DMS153 treated with DMSO at 0.1 percent for 48 hours (cell line): ENCODE measurements at regions not wholly inside any gene's neighbourhood (a gene's known extent, or its start where the extent isn't known, plus 50 kb on each side); places are given as distances from the start of the nearest gene placed in this dataset.

Experiments
- DNase-seq: peaks from one replicate; lab custom pipeline; 2025; ENCODE audit not compliant: unreplicated experiment; lab: John Stamatoyannopoulos, UW

DNA sequence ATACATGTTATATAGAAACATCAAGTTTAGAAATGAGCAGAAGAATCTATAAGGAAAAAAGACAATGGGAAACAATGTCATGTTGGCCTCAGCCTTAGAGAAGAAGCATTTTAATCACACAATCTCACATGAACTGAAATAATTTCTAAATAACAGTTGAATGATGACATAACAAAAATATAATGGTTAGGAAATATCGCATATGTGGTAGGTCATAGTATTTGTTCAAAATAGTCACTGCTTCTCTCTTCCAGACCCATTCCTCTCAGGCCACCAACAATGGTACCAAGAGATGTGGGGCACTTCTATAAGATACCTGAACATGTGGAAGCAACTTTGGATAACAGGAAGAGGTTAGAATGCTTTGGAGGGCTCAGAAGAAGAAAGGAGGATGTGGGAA lies 195.7 kb upstream of the PDZRN3 start:
- DNase-seq, result no peak

DNA sequence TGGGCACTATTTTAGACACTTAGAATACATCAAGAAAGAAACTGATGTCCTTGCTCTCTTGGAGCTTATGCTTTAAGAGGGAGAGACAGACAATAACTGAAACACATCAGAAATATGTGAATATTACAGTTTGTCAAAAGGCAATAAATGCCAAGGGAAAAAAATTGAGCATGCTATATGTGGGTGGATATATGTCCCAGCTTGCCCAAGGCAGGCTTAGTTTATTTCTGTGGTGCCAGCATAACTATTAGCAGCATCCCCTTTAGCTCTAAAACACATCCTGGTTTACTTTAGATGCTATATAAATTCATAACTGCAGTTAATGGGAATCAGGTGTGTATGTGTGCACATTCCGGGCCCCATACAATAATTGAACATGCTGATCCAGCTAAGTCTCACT lies 191.2 kb upstream of the PDZRN3 start:
- no peak for DNase-seq

- no peak for DNase-seq
These were observed 189.1 kb upstream of the PDZRN3 start for GRCh38 chr3:73813692-73814292.

DNA sequence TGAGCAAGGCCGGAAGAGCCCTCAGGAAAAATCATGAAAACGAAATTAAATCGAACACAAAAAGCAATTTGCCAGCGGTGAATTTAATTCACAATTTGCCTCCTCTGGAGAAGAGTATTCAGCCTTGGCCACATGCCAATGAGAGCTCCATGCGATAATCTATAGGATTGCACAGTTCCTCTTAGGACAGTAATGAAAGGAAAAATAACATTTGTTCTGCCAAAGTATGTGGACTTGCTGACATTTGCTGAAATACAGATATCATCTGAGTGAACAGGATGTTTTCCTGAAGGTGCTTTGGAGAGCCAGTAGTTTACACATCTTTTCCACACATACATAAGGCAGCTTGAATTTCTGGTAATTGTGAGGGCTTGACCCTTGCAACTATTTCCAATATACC lies 188.6 kb upstream of the PDZRN3 start:
- no peak for DNase-seq

GRCh38 chr3:73812054-73812453 lies 187.3 kb upstream of the PDZRN3 start:
- DNase-seq, result no peak

DNA sequence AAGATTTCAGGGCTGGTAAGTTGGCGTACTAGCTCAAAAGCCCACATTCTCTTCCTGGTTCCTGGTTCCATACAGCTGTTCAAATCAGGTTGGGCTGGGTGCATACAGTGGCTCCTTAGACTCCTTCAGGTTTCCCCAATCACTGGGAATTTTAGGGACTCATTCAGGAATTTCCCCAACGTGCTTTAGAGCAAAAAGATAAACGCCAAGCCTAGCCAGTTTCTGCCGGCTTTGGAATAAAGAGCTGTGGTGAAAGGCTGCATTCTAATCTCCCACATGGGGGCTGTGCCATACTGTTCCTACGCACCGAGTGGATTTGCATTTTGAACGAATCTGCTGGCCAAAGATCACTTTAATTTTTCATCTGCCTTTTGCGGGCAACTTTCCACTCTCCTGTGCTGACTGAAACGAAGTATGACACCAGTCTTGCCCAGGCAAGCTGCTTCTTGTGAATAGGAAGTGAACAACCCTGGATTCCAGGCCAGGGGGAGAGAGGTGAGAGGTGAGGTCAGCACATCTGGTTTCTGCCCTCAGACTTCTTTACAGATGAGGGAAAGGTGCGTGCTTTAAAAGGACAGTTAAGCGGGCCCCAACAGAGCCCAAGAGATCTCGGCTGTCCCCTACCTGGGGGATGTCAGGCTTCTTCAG lies 184.2 kb upstream of the PDZRN3 start:
- no peak for DNase-seq

DNA sequence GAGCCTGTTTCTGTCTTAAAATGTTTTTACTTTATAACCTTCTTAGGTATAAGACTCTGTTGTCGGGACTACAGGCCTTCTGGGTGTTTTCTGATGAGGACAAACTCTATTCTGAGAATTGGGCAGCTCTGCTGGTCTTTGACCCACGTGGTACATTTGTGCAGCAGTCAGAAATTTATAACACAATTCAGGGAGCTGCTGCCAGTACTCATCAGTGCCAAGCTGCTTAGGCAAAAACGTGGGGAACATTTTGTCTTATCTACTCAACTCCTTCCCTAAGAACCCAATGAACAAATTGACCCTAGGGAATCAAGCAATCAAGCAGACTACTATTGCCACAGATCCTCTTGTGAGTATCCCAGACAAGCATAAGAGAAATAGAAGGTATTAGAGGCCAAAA lies 180.7 kb upstream of the PDZRN3 start:
- no peak for DNase-seq

DNA sequence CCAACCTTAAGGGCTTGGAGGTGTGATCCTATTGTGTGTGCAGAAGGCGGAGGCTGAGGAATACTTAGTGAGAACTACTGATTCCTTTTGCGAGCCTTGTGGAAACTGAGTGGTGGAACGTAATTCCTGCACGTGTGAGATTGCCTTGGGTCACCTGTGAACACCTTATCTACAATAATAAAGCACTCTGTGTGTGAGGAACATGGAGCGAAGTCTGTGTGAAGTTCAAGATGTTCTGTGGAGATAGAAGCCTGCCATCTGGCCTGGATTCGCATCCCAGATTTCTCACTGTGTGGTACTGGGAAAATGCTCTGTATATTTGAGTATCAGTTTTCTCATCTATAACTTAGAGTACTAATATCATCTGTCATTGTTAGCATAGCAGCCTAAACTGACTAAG lies 179.5 kb upstream of the PDZRN3 start:
- no peak for DNase-seq

- DNase-seq, result no peak
These were observed 176.7 kb upstream of the PDZRN3 start for GRCh38 chr3:73801444-73801843.

- no peak for DNase-seq
These were observed 172.6 kb upstream of the PDZRN3 start for GRCh38 chr3:73797311-73797710.

- DNase-seq, result no peak
These were observed 171.6 kb upstream of the PDZRN3 start for GRCh38 chr3:73796382-73796781.

GRCh38 chr3:73791356-73791755 lies 166.6 kb upstream of the PDZRN3 start:
- no peak for DNase-seq

- DNase-seq, result no peak
These were observed 165.2 kb upstream of the PDZRN3 start for GRCh38 chr3:73789825-73790444.

GRCh38 chr3:73787620-73788019 lies 162.9 kb upstream of the PDZRN3 start:
- no peak for DNase-seq

DNA sequence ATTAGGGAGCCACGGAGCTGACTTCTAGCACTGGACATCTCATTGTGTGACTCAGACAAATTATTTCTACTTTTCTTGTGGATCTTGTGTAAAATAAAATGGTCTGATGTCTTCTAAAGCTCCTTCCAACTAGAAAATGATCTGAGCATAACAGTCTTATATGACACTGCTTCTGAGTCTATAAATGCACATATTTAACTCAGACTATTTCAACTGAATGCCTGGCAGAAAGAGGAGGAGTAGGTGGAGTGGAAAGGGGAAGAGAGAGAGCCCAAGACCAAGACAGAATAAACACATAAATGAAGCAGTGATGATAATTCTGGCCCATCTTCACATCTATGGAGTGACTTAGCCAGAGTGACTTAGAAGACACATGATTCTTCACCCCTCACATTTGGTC lies 162.3 kb upstream of the PDZRN3 start:
- DNase-seq, result no peak

DNA sequence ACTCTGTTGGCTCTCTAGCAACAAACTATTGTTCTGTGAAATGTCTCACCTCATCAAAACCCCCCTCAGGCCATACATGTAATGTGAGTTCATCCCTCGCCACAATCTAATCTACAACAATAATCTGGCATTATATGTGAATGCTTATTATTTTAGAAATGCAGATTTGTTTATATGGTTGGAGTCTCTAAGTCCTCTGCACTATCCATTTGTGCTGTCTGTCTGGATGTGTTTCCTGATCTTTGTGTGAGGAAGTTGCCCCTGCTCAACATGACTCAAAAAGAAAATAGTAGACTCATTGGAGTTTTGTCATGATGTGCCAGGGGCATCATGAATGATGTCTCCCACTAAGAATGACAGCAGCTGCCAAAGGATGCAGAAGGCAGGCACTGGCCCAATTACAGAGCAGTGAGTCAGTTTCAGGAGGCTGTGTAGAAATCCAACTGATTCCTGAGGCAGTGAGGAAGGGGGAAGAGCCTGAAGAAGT lies 161.6 kb upstream of the PDZRN3 start:
- no peak for DNase-seq

GRCh38 chr3:73784686-73785392 lies 160.1 kb upstream of the PDZRN3 start:
- DNase-seq, result no peak

DNA sequence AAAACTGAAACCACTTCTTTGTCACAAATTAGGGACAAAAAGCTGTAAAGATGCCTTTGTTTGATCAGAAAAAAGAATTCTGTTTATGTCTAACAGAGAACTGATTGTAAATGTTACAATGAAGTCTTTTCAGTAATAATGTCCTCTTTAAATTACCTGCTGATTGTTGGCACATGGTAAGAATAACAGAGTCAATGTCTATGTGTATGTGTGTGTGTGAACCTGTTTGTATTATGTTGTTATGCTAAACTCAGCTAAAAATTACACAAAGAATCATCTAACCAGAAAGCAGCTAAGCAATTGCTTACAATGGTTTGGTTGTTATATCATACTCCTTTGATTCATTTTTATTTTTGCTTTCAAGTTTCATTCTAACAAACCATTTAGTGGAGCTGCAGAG lies 159.1 kb upstream of the PDZRN3 start:
- DNase-seq, result no peak

GRCh38 chr3:73781541-73781940 lies 156.8 kb upstream of the PDZRN3 start:
- no peak for DNase-seq

DNA sequence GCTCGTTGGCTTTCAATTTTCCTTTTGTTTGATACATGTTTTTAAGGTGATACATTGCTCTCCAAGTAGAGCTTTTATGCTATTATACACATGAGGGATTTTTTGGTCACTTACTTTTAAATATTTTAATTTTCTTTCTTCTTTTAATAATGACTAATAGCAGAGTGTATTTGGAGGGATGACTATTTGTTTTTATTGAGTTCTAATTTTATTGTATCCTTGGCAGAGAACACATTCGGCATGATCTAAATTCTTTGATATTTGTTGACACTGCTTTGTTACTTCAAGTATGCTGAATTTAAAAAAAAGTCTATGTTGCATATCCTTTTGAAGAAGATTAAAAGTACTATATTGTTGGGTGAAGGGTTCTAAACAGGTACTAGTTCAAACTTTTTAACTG lies 149.9 kb upstream of the PDZRN3 start:
- no peak for DNase-seq

- DNase-seq, result no peak
These were observed 148.5 kb upstream of the PDZRN3 start for GRCh38 chr3:73773233-73773632.
